ENCODE measurements at regions not wholly inside any gene's neighbourhood (a gene's known extent, or its start where the extent isn't known, plus 50 kb on each side); places are given as distances from the start of the nearest gene placed in this dataset.

DNA sequence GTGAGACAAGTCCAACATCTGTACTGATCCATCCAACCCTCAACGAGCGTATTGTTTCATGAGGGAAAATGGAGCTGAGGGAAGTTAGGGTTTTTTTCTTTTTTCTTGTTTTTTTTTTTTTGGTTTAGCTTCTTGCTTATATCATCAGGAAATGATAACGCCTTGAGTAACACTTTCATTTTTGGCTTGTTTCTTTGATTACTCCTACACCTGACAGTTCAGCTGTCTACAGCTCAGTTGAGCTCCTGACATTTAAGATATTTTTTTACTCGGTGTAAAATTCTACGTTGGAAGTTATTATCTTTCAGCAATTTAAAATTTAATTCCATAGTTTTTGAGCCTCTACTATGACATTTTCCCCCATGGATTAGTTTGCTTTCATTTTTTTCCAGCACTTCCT, 691.0 kb upstream of the HTR2C start:
- H3K9me3 ChIP-seq = peaks cover 0 to 26% (median 9%) of the 10 kb centered on the region in 8 donors
- H3K36me3 ChIP-seq = no peaks in the 10 kb centered on the region
- no peak for TF ChIP-seq POLR2A (IDR thresholded peaks at IDR 0.05)
- no peak for TF ChIP-seq POLR2AphosphoS5 (IDR thresholded peaks at IDR 0.05)
- no peak for TF ChIP-seq CTCF (IDR thresholded peaks at IDR 0.05 in 8 of 11, conservative IDR thresholded peaks at IDR 0.05 in 3 of 11)
- peaks cover 0 to 7% (median 0%) of the 10 kb centered on the region in 7 donors for H3K27me3 ChIP-seq (replicated peaks in 1 of 7)
- no peak overlapping the region for H3K27ac ChIP-seq
- H3K4me3 ChIP-seq = no peak overlapping the region
- DNase-seq = no peak
- H3K4me1 ChIP-seq = no peaks in the 10 kb centered on the region
- intact Hi-C loops (cut with DNase I; ENCODE audit: low total_unique reads) = no loop called here
- WGBS, 5 donors = 74 to 78% (median 76%) methylated on average over 5 of the region's 5 CpGs

- no peak for DNase-seq
- 82 to 100% (median 91%) methylated on average over 1 of the region's 1 CpG for WGBS, 5 donors
- intact Hi-C loops (cut with DNase I; ENCODE audit: low total_unique reads) = no loop called here
These were observed 691.5 kb upstream of the HTR2C start for GRCh38 chrX:113892401-113892800.

DNA sequence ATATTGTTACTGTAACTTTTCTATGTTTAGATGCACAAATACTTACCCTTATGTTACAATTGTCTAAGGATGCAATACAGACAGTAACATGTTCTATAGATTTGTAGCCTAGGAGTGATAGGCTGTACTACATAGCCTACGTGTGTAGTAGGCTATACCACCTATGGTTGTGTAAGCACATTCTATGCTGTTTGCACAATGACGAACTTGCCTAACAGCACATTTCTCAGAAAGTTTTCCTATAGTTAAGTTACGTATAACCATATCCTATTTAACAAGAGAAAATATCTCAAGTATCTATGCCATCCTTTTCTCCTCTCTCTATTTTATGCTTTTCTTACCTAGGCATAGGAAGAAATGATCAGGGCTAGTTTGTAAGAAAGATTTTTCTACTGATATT, 710.8 kb upstream of the HTR2C start:
- WGBS, 5 donors = 82 to 91% (median 83%) methylated on average over 3 of the region's 3 CpGs

More at GRCh38 chrX:113892401-113892800, 691.5 kb upstream of the HTR2C start:
- Histone ChIP-seq H3K36me3 (no peaks in the 10 kb centered on the region), H3K9me3 (peaks cover 0 to 26% (median 9%) of the 10 kb centered on the region in 8 donors), H3K27me3 (replicated peaks in 1 of 7) (peaks cover 0 to 7% (median 0%) of the 10 kb centered on the region in 7 donors), H3K4me3 (no peak overlapping the region), H3K27ac (no peak overlapping the region), H3K4me1 (no peaks in the 10 kb centered on the region)
- TF ChIP-seq POLR2AphosphoS5 (IDR thresholded peaks at IDR 0.05) = no peak
- TF ChIP-seq CTCF (IDR thresholded peaks at IDR 0.05 in 8 of 11, conservative IDR thresholded peaks at IDR 0.05 in 3 of 11) = no peak
- no peak for TF ChIP-seq POLR2A (IDR thresholded peaks at IDR 0.05)

DNA sequence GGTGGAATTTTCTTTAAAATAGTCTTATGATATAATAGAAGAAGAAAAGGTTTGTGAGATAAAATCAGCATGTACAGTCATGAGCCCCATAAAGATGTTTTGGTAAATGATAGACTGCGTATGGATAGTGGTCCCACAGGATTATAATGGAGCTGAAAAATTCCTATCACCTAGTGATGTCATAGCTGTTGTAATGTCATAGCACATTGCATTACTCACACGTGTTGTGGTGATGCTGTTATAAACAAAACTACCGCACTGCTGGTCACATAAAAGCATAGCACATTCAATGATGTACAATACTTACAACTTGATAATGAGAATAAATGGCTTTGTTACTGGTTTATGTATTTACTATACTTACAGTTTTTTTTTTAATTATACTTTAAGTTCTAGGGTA, 715.2 kb upstream of the HTR2C start:
- Histone ChIP-seq H3K4me1 (no peaks in the 10 kb centered on the region), H3K36me3 (no peaks in the 10 kb centered on the region), H3K27ac (peak overlapping the region in 2 of 8 donors; percentile 12 to 15), H3K9me3 (no peaks in the 10 kb centered on the region), H3K4me3 (no peak overlapping the region), H3K27me3 (replicated peaks in 1 of 7) (peaks cover 0 to 3% (median 0%) of the 10 kb centered on the region in 7 donors)
- intact Hi-C loops (cut with DNase I; ENCODE audit: low total_unique reads) = no loop called here
- TF ChIP-seq POLR2A (IDR thresholded peaks at IDR 0.05) = no peak
- TF ChIP-seq CTCF (IDR thresholded peaks at IDR 0.05 in 8 of 11, conservative IDR thresholded peaks at IDR 0.05 in 3 of 11) = no peak
- no peak for TF ChIP-seq POLR2AphosphoS5 (IDR thresholded peaks at IDR 0.05)
- WGBS, 5 donors = 64 to 76% (median 65%) methylated on average over 3 of the region's 3 CpGs
- no peak for DNase-seq

More for the DNA sequence above, 710.8 kb upstream of the HTR2C start:
- no peak overlapping the region for H3K27ac ChIP-seq
- no peak overlapping the region for H3K4me3 ChIP-seq
- no peaks in the 10 kb centered on the region for H3K4me1 ChIP-seq
- intact Hi-C loops (cut with DNase I; ENCODE audit: low total_unique reads) = no loop called here
- no peaks in the 10 kb centered on the region for H3K27me3 ChIP-seq (replicated peaks in 1 of 7)
- DNase-seq = no peak
- TF ChIP-seq POLR2AphosphoS5 (IDR thresholded peaks at IDR 0.05) (no peak), CTCF (IDR thresholded peaks at IDR 0.05 in 8 of 11, conservative IDR thresholded peaks at IDR 0.05 in 3 of 11) (no peak), POLR2A (IDR thresholded peaks at IDR 0.05) (no peak)
- H3K9me3 ChIP-seq = no peaks in the 10 kb centered on the region
- no peaks in the 10 kb centered on the region for H3K36me3 ChIP-seq
